KBM-7 (cell line): ENCODE measurements at regions not wholly inside any gene's neighbourhood (a gene's known extent, or its start where the extent isn't known, plus 50 kb on each side); places are given as distances from the start of the nearest gene placed in this dataset.

Experiments used
- DNase-seq: peaks from one replicate; pipeline ENCODE4 v3.0.0-alpha.2; 2015
- in situ Hi-C: fragments of 300-500 bp; cut with MboI; formaldehyde crosslinking; loops from 2 replicates; pipeline ENCODE4 v1.14.3; 2020; ENCODE audit warnings: low sequenced_read_pairs, low pct_unique_long_range_greater_than_20kb, mixed read lengths

DNA sequence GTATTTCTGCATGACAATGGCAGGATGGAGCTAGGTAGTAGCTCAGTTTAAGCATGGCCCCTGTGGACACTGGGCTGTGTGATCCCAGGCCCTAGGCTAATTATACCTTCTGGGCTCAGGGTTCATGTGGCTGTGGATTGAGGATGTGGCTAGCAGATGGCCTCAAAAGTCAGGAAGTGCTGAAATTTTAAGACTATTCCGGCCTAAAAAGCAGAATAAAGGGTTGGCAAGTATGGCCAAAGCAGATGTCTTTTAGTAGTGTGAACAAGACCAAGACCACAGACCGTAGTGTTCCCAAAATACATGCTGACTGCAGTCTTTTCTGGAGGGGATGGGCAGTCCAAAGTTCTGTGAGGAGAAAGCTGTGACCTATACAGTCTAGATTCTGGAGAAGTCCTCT lies 115.7 kb upstream of the RAG2 start:
- in situ Hi-C loops: no loop called here
- peak; percentile 28 for DNase-seq

DNA sequence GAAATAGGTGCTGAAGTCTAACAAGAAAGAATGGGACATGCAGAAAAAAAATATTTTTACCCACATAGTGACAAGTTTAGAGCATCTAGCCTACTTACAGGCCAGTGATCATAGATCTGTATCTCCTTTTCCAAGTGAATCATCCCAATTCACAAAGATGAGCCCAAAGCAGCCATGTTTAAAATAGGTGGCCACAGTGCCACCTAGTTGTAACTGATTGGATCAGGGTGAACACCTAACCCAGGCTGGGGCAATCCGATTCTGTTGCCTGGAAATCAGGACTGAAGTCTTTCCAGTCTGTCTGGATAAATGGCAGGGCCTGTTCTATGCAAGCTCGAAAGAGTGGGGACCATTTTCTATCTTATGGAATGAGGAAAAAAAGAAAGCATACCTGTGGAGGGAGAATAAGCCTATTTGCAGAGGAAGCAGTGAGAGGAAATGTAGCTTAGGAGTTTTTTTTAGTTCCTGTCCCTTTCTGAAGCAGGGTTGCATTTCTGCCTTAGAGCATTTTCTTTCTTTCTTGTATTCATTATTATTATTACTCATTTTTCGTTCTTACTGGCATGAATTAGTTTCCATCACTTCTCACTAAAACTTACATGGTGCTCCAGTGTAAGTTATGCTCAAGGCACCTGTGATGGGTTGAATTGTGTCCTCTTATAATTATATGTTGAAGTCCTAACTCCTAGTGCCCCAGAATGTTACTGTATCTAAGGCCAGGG lies 113.2 kb upstream of the RAG2 start:
- in situ Hi-C loops: no loop called here
- DNase-seq: no peak
